ENCODE measurements at regions not wholly inside any gene's neighbourhood (a gene's known extent, or its start where the extent isn't known, plus 50 kb on each side); places are given as distances from the start of the nearest gene placed in this dataset.

GRCh38 chr4:176886135-176886534 is 93.4 kb upstream of the VEGFC start:
- no peak overlapping the region for H3K27ac ChIP-seq
- H3K9me3 ChIP-seq (ENCODE audit: low read depth, low read length): no peaks in the 10 kb centered on the region

GRCh38 chr4:176889776-176890175 is 97.1 kb upstream of the VEGFC start:
- Histone ChIP-seq H3K9ac (ENCODE audit: insufficient read length) (no peak overlapping the region), H3K36me3 (ENCODE audit: insufficient read depth, low read length) (no peaks in the 10 kb centered on the region), H3K27ac (no peak overlapping the region), H3K4me3 (no peak overlapping the region), H3K9me3 (ENCODE audit: low read depth, low read length) (no peaks in the 10 kb centered on the region)
- TF ChIP-seq FOXP2 (optimal IDR thresholded peaks at IDR 0.05; ENCODE audit: control extremely low read depth, extremely low read length, insufficient read depth): no peak
- no peak for TF ChIP-seq POLR2AphosphoS5 (IDR thresholded peaks at IDR 0.05; ENCODE audit: borderline replicate concordance, low read depth, low read length)
- no peak for TF ChIP-seq EZH2 (IDR thresholded peaks at IDR 0.05)
- no peak for DNase-seq (ENCODE audit: low read depth, low spot score)

More at GRCh38 chr4:176886135-176886534, 93.4 kb upstream of the VEGFC start:
- Histone ChIP-seq H3K9ac (ENCODE audit: insufficient read length) (no peak overlapping the region), H3K4me3 (no peak overlapping the region), H3K36me3 (ENCODE audit: insufficient read depth, low read length) (no peaks in the 10 kb centered on the region)
- DNase-seq (ENCODE audit: low read depth, low spot score): no peak
- TF ChIP-seq EZH2 (IDR thresholded peaks at IDR 0.05) (no peak), FOXP2 (optimal IDR thresholded peaks at IDR 0.05; ENCODE audit: control extremely low read depth, extremely low read length, insufficient read depth) (no peak), POLR2AphosphoS5 (IDR thresholded peaks at IDR 0.05; ENCODE audit: borderline replicate concordance, low read depth, low read length) (no peak)

DNA sequence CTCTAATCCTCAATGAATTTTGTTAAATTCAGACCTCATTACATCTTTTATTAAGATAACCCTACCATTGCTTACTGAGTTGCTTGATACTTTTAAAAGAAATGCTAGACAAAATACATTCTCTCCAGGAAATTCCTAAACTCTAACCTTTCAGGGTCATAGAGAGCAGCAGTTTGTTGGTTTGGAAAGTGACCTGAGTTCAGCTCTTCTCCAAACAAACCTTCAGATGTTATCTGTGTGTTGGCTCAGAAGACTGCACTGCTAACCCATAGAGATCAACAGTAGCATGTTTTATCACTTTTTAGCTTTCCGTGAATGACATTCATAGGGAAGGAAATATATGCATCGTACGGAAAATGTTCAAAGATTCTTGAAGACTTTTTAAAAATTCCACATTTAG is 101.8 kb upstream of the VEGFC start:
- no peaks in the 10 kb centered on the region for H3K36me3 ChIP-seq (ENCODE audit: insufficient read depth, low read length)
- TF ChIP-seq FOXP2 (optimal IDR thresholded peaks at IDR 0.05; ENCODE audit: control extremely low read depth, extremely low read length, insufficient read depth) (no peak), POLR2AphosphoS5 (IDR thresholded peaks at IDR 0.05; ENCODE audit: borderline replicate concordance, low read depth, low read length) (no peak), EZH2 (IDR thresholded peaks at IDR 0.05) (no peak)
- DNase-seq (ENCODE audit: low read depth, low spot score): no peak
- H3K9me3 ChIP-seq (ENCODE audit: low read depth, low read length): no peaks in the 10 kb centered on the region
- no peak overlapping the region for H3K4me3 ChIP-seq
- no peak overlapping the region for H3K27ac ChIP-seq
- H3K9ac ChIP-seq (ENCODE audit: insufficient read length): no peak overlapping the region

DNA sequence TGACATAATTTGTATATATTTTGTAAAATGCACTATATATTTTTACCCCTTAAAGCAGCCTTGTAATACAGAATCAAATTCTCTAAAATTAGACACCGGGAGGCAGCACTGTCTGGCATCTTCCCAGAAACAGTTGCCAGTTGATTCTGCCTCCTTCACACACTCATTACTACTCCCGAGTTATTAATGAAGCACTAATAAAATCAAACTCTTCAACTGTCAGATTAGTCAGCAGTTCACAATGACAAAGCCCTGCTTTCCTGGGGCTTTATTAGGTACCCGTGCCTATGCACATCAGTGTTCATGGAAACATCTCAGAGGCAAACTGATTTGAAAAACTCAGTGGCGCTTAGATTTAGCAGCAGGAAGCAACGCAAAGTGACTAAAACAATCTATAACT is 103.5 kb upstream of the VEGFC start:
- H3K9me3 ChIP-seq (ENCODE audit: low read depth, low read length): no peaks in the 10 kb centered on the region
- no peak overlapping the region for H3K27ac ChIP-seq
- no peaks in the 10 kb centered on the region for H3K36me3 ChIP-seq (ENCODE audit: insufficient read depth, low read length)
- H3K9ac ChIP-seq (ENCODE audit: insufficient read length): no peak overlapping the region
- DNase-seq (ENCODE audit: low read depth, low spot score): no peak
- no peak for TF ChIP-seq EZH2 (IDR thresholded peaks at IDR 0.05)
- TF ChIP-seq POLR2AphosphoS5 (IDR thresholded peaks at IDR 0.05; ENCODE audit: borderline replicate concordance, low read depth, low read length): no peak
- TF ChIP-seq FOXP2 (optimal IDR thresholded peaks at IDR 0.05; ENCODE audit: control extremely low read depth, extremely low read length, insufficient read depth): no peak
- no peak overlapping the region for H3K4me3 ChIP-seq

DNA sequence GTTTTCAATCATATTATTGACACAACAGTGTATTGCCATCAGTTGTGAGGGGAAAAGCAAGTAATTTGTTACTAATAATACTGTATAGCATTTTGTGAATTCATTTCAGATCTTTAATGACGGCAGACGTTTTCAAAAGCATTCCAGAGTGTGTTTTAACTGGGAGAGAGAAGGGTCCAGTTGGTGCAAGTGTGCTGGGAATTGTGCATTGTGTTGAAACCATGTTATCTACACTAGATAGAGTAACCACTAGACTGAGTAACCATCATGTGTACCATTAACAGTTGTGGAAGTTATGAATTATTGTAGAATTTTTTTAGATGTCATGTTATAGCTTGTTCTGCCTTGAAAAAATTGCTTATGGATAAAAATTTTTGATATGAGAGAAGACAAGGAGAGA is 104.5 kb upstream of the VEGFC start:
- no peak overlapping the region for H3K9ac ChIP-seq (ENCODE audit: insufficient read length)
- DNase-seq (ENCODE audit: low read depth, low spot score): no peak
- H3K4me3 ChIP-seq: no peak overlapping the region
- no peak overlapping the region for H3K27ac ChIP-seq
- TF ChIP-seq EZH2 (IDR thresholded peaks at IDR 0.05) (no peak), FOXP2 (optimal IDR thresholded peaks at IDR 0.05; ENCODE audit: control extremely low read depth, extremely low read length, insufficient read depth) (no peak), POLR2AphosphoS5 (IDR thresholded peaks at IDR 0.05; ENCODE audit: borderline replicate concordance, low read depth, low read length) (no peak)
- H3K9me3 ChIP-seq (ENCODE audit: low read depth, low read length): no peaks in the 10 kb centered on the region
- no peaks in the 10 kb centered on the region for H3K36me3 ChIP-seq (ENCODE audit: insufficient read depth, low read length)

GRCh38 chr4:176898791-176899190 is 106.1 kb upstream of the VEGFC start:
- no peaks in the 10 kb centered on the region for H3K9me3 ChIP-seq (ENCODE audit: low read depth, low read length)
- no peak for DNase-seq (ENCODE audit: low read depth, low spot score)
- H3K36me3 ChIP-seq (ENCODE audit: insufficient read depth, low read length): no peaks in the 10 kb centered on the region
- H3K27ac ChIP-seq: no peak overlapping the region
- no peak overlapping the region for H3K4me3 ChIP-seq
- TF ChIP-seq EZH2 (IDR thresholded peaks at IDR 0.05) (no peak), FOXP2 (optimal IDR thresholded peaks at IDR 0.05; ENCODE audit: control extremely low read depth, extremely low read length, insufficient read depth) (no peak)
- no peak overlapping the region for H3K9ac ChIP-seq (ENCODE audit: insufficient read length)

DNA sequence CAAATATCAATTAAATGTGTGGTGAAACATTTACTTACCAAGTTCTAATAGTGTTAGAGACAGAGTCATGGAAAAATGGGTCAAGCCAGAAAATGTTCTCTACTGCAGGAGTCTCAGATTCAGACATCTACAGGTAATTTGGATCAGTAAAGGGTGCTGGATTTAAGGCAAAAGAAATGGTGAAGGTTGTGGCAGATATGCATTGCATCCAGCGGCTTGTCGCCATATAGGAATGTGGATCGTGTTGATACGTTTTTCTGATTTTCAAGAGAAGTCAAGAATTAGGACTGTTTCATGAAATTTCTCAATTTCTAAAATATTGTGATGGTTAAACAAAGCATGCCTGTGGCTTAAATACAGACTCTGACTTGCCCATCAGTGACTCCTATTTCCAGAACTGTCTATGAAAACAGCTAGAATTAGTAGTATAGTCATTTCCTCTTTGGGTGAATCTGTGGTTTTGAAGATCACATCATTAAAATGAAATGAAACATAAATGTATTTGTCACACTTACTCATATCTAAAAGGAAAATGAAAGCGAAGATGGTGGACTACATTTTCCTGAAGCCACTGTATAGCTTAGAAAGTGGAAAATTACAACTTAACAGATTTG is 110.1 kb upstream of the VEGFC start:
- H3K9me3 ChIP-seq (ENCODE audit: low read depth, low read length): no peaks in the 10 kb centered on the region
- no peaks in the 10 kb centered on the region for H3K36me3 ChIP-seq (ENCODE audit: insufficient read depth, low read length)
- no peak overlapping the region for H3K9ac ChIP-seq (ENCODE audit: insufficient read length)
- no peak for DNase-seq (ENCODE audit: low read depth, low spot score)
- TF ChIP-seq FOXP2 (optimal IDR thresholded peaks at IDR 0.05; ENCODE audit: control extremely low read depth, extremely low read length, insufficient read depth) (no peak), EZH2 (IDR thresholded peaks at IDR 0.05) (no peak), POLR2AphosphoS5 (IDR thresholded peaks at IDR 0.05; ENCODE audit: borderline replicate concordance, low read depth, low read length) (no peak)
- no peak overlapping the region for H3K4me3 ChIP-seq
- H3K27ac ChIP-seq: no peak overlapping the region

- H3K36me3 ChIP-seq (ENCODE audit: insufficient read depth, low read length): no peaks in the 10 kb centered on the region
- H3K27ac ChIP-seq: no peak overlapping the region
- H3K4me3 ChIP-seq: no peak overlapping the region
- no peaks in the 10 kb centered on the region for H3K9me3 ChIP-seq (ENCODE audit: low read depth, low read length)
- no peak for TF ChIP-seq POLR2AphosphoS5 (IDR thresholded peaks at IDR 0.05; ENCODE audit: borderline replicate concordance, low read depth, low read length)
- no peak for TF ChIP-seq EZH2 (IDR thresholded peaks at IDR 0.05)
- no peak for TF ChIP-seq FOXP2 (optimal IDR thresholded peaks at IDR 0.05; ENCODE audit: control extremely low read depth, extremely low read length, insufficient read depth)
- no peak for DNase-seq (ENCODE audit: low read depth, low spot score)
- H3K9ac ChIP-seq (ENCODE audit: insufficient read length): no peak overlapping the region
Observed at GRCh38 chr4:176906709-176907108, 114.0 kb upstream of the VEGFC start.

DNA sequence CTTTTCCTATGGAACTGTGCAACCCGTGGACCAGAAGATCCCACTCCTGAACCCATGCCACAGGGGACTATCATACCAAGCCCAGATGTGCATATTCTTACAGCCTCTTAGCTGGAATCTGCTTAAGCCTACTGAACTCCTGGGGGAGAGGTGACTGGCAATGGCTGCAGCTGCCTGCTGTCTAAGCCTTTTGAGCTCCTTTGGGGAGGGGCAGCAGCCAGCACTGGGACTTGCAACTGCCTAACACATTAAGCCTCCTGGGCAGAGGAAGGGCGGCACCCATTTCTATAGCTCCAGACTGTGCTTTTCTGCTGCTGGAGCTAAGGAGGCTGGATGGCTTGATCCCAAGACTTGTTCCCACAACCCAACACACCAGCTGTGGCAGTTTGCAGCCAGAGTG is 117.9 kb upstream of the VEGFC start:
- Histone ChIP-seq H3K27ac (no peak overlapping the region), H3K9ac (ENCODE audit: insufficient read length) (no peak overlapping the region), H3K4me3 (no peak overlapping the region), H3K36me3 (ENCODE audit: insufficient read depth, low read length) (no peaks in the 10 kb centered on the region), H3K9me3 (ENCODE audit: low read depth, low read length) (no peaks in the 10 kb centered on the region)
- DNase-seq (ENCODE audit: low read depth, low spot score): no peak
- no peak for TF ChIP-seq FOXP2 (optimal IDR thresholded peaks at IDR 0.05; ENCODE audit: control extremely low read depth, extremely low read length, insufficient read depth)
- no peak for TF ChIP-seq POLR2AphosphoS5 (IDR thresholded peaks at IDR 0.05; ENCODE audit: borderline replicate concordance, low read depth, low read length)
- no peak for TF ChIP-seq EZH2 (IDR thresholded peaks at IDR 0.05)
